ENCODE measurements at regions not wholly inside any gene's neighbourhood (a gene's known extent, or its start where the extent isn't known, plus 50 kb on each side); places are given as distances from the start of the nearest gene placed in this dataset.

DNA sequence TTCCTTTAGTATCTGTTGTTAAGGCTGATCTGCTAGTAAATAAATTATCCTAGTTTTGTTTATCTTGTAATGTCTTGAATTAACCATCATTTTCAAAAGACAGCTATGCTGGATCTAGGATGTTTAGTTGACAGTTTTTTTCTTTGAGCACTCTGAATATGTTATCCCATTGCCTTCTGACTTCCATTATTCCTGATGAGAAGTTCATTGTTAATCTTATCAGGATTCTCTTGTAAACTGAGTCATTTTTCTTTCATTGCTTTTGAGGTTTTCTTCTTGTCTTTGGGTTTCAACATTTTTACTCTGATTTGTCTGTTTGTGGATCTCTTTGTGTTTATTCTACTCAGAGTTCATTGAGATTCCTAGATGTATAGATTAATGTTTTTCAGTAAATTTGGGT lies 157.7 kb downstream of the WNT7A start:
- no peak for TF ChIP-seq POLR2A (IDR thresholded peaks at IDR 0.05)
- TF ChIP-seq, protein P1, sequence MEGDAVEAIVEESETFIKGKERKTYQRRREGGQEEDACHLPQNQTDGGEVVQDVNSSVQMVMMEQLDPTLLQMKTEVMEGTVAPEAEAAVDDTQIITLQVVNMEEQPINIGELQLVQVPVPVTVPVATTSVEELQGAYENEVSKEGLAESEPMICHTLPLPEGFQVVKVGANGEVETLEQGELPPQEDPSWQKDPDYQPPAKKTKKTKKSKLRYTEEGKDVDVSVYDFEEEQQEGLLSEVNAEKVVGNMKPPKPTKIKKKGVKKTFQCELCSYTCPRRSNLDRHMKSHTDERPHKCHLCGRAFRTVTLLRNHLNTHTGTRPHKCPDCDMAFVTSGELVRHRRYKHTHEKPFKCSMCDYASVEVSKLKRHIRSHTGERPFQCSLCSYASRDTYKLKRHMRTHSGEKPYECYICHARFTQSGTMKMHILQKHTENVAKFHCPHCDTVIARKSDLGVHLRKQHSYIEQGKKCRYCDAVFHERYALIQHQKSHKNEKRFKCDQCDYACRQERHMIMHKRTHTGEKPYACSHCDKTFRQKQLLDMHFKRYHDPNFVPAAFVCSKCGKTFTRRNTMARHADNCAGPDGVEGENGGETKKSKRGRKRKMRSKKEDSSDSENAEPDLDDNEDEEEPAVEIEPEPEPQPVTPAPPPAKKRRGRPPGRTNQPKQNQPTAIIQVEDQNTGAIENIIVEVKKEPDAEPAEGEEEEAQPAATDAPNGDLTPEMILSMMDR (IDR thresholded peaks at IDR 0.05) = no peak
